ENCODE measurements at regions not wholly inside any gene's neighbourhood (a gene's known extent, or its start where the extent isn't known, plus 50 kb on each side); places are given as distances from the start of the nearest gene placed in this dataset.

- H3K4me3 Mint-ChIP-seq = no peak overlapping the region
- no peaks in the 10 kb centered on the region for H3K36me3 Mint-ChIP-seq (ENCODE audit: low read depth)
- H3K9me3 Mint-ChIP-seq = no peaks in the 10 kb centered on the region
- H3K27me3 Mint-ChIP-seq (ENCODE audit: low read depth) = no peaks in the 10 kb centered on the region
- TF ChIP-seq, protein P1, sequence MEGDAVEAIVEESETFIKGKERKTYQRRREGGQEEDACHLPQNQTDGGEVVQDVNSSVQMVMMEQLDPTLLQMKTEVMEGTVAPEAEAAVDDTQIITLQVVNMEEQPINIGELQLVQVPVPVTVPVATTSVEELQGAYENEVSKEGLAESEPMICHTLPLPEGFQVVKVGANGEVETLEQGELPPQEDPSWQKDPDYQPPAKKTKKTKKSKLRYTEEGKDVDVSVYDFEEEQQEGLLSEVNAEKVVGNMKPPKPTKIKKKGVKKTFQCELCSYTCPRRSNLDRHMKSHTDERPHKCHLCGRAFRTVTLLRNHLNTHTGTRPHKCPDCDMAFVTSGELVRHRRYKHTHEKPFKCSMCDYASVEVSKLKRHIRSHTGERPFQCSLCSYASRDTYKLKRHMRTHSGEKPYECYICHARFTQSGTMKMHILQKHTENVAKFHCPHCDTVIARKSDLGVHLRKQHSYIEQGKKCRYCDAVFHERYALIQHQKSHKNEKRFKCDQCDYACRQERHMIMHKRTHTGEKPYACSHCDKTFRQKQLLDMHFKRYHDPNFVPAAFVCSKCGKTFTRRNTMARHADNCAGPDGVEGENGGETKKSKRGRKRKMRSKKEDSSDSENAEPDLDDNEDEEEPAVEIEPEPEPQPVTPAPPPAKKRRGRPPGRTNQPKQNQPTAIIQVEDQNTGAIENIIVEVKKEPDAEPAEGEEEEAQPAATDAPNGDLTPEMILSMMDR (conservative IDR thresholded peaks at IDR 0.05) = no peak
- H3K4me1 Mint-ChIP-seq = no peaks in the 10 kb centered on the region
- DNase-seq (ENCODE audit: low read depth, low spot score) = no peak
- no peak overlapping the region for H3K27ac Mint-ChIP-seq (ENCODE audit: unreplicated experiment)
Measured at GRCh38 chr5:85132269-85132668, 747.6 kb upstream of the EDIL3 start.

GRCh38 chr5:85140471-85140870 lies 755.8 kb upstream of the EDIL3 start:
- TF ChIP-seq, protein P1 (conservative IDR thresholded peaks at IDR 0.05) = no peak

DNA sequence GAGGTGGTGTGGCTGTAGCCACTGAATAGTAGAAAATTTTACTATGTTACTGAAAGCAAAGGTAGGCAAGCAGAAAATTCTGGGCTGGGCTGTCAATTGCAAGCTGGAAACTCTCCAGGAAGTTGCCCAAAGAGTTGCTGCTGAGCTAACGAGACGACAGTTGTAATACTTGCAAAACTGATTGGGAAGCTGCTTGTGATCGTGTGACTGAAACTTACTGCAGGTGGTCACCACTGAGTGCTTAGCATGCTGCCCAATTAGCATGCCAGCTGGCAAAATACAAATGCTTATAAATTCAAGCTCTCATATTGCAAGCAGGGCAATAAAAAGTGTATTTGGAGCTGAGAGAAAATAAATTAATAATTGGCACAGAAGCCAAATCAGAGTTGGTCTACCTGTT lies 758.5 kb upstream of the EDIL3 start:
- no peak for DNase-seq (ENCODE audit: low read depth, low spot score)
- Mint-ChIP-seq H3K4me1 (no peaks in the 10 kb centered on the region), H3K9me3 (no peaks in the 10 kb centered on the region), H3K27ac (ENCODE audit: unreplicated experiment) (no peak overlapping the region), H3K4me3 (no peak overlapping the region), H3K27me3 (ENCODE audit: low read depth) (no peaks in the 10 kb centered on the region), H3K36me3 (ENCODE audit: low read depth) (no peaks in the 10 kb centered on the region)
- TF ChIP-seq, protein P1 (conservative IDR thresholded peaks at IDR 0.05) = no peak

More at GRCh38 chr5:85140471-85140870, 755.8 kb upstream of the EDIL3 start:
- no peak for DNase-seq (ENCODE audit: low read depth, low spot score)
- Mint-ChIP-seq H3K27ac (ENCODE audit: unreplicated experiment) (no peak overlapping the region), H3K4me1 (no peaks in the 10 kb centered on the region), H3K27me3 (ENCODE audit: low read depth) (no peaks in the 10 kb centered on the region), H3K4me3 (no peak overlapping the region), H3K36me3 (ENCODE audit: low read depth) (no peaks in the 10 kb centered on the region), H3K9me3 (no peaks in the 10 kb centered on the region)

DNA sequence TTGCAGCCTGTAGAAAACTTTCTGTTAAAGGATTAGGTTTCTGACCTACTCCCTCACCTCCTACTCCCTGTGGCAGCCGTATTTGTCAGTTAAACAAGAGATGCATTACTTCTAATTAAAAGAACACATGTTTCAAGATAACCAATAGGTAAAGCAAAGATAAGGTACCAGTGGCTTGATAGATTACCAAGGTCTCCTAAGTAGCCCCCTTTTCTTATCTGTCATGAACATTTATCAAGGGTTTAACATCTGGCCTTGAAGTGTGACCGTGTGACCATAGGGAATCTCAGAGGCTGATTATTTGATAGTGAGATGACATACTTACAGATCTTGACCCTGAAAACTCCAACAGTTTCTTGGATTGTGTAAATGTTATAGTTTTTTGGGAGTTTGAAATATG lies 764.0 kb upstream of the EDIL3 start:
- no peak for DNase-seq (ENCODE audit: low read depth, low spot score)
- TF ChIP-seq, protein P1 (conservative IDR thresholded peaks at IDR 0.05) = no peak
- H3K9me3 Mint-ChIP-seq = no peaks in the 10 kb centered on the region
- H3K27me3 Mint-ChIP-seq (ENCODE audit: low read depth) = no peaks in the 10 kb centered on the region
- no peaks in the 10 kb centered on the region for H3K36me3 Mint-ChIP-seq (ENCODE audit: low read depth)
- no peak overlapping the region for H3K27ac Mint-ChIP-seq (ENCODE audit: unreplicated experiment)
- H3K4me1 Mint-ChIP-seq = no peaks in the 10 kb centered on the region
- no peak overlapping the region for H3K4me3 Mint-ChIP-seq

DNA sequence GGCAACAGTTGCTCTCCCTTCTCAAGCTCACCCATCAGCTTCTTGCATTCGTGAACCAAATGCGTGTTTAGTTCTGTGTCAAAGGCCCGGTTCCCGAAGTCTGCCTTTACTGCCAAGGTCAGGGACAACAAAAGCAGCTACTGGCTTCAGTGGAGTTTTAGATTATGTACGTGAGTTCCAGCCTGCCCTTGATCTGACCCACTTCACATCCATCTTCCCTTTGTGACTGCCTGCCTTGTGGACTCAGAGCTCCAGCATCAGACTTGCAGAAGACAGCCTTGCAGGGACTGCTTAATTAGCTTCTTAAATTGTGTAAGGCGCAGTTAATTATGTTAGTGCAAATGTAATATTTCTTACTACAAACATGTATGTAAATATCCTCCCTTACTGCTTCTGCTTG lies 774.7 kb upstream of the EDIL3 start:
- no peak overlapping the region for H3K4me3 Mint-ChIP-seq

More for the DNA sequence above, 774.7 kb upstream of the EDIL3 start:
- H3K36me3 Mint-ChIP-seq (ENCODE audit: low read depth) = no peaks in the 10 kb centered on the region
- H3K4me1 Mint-ChIP-seq = no peaks in the 10 kb centered on the region
- H3K27me3 Mint-ChIP-seq (ENCODE audit: low read depth) = no peaks in the 10 kb centered on the region
- DNase-seq (ENCODE audit: low read depth, low spot score) = no peak
- TF ChIP-seq, protein P1 (conservative IDR thresholded peaks at IDR 0.05) = no peak
- H3K9me3 Mint-ChIP-seq = peaks cover 3% of the 10 kb centered on the region
- H3K27ac Mint-ChIP-seq (ENCODE audit: unreplicated experiment) = no peak overlapping the region
